ENCODE measurements at regions not wholly inside any gene's neighbourhood (a gene's known extent, or its start where the extent isn't known, plus 50 kb on each side); places are given as distances from the start of the nearest gene placed in this dataset.

DNA sequence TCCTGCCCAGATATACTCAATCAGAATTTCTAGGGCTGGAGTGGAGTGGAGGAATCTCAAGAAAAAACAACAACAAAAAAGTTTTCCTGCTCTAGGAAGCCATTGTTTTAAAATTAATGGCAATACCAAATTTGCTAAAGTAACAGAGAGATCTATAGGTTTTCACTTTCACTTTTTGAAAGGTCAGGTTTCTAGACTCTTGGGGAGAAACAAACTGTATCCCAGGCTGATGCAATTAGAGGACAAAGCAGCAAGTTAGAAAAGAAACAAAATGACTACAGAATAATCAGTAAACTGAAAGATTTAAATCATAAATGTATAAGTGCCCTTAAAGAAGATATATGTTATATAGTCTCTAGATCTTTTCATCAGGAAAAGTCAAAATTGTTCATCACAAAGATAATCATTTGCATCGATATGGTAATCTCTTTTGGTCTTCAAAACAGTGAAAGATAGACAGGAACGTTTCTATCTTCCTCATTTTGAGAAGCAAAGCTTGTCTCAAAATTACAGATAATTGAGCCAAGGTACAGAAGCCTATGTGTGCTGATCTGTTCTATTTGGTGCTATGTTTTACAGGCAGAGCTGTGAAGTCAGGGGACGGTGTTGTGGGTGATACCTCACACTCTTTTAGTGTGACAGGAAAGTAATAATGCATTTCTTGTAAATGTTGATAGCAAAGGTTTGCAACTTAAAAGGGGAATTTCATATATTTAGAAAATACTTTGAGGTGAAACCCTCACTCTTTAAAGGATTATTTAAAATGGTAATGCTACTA, 1746.6 kb upstream of the C9orf72 start:
- Histone ChIP-seq H3K9me3 (no peaks in the 10 kb centered on the region), H3K27me3 (no peaks in the 10 kb centered on the region), H3K36me3 (no peaks in the 10 kb centered on the region), H3K4me3 (no peak overlapping the region), H3K27ac (no peak overlapping the region), H3K4me1 (no peaks in the 10 kb centered on the region)
- WGBS (ENCODE audit: insufficient coverage, low coverage, low lambda C conversion rate, missing lambda C conversion rate): 34% methylated on average over 3 of the region's 3 CpGs
- ATAC-seq: no peak
- DNase-seq: no peak
- TF ChIP-seq CTCF (IDR thresholded peaks at IDR 0.05): no peak
- intact Hi-C loops (cut with DNase I): no loop called here

- TF ChIP-seq POLR2A (IDR thresholded peaks at IDR 0.05) (no peak), CTCF (IDR thresholded peaks at IDR 0.05) (no peak)
- WGBS (ENCODE audit: insufficient coverage, low coverage, low lambda C conversion rate, missing lambda C conversion rate): 52% methylated on average over 2 of the region's 2 CpGs
Observed at GRCh38 chr9:29322240-29322639, 1749.0 kb upstream of the C9orf72 start.

DNA sequence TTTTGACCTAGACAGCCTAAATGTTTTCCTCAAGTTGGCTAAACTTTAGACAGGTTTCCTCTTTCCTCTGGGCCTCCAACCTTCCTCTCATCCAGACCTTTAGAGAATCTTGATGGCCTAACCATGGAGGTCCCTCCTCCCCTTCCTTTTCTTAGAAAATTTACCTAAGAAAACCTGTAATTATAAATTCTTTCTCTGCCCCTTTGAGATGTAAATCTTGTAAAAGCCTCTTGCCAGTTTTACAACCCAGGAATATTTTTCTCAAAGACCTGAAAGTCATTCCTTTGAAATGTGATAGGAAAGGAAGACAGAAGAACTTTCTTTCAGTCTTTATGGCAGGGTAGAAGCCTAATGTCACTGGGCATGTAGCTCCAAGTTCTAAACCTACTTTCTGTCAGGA, 1752.6 kb upstream of the C9orf72 start:
- no peak for ATAC-seq
- intact Hi-C loops (cut with DNase I): no loop called here

More at GRCh38 chr9:29322240-29322639, 1749.0 kb upstream of the C9orf72 start:
- DNase-seq (no peak), ATAC-seq (no peak)
- H3K9me3 ChIP-seq: no peaks in the 10 kb centered on the region
- H3K4me1 ChIP-seq: no peaks in the 10 kb centered on the region
- H3K4me3 ChIP-seq: no peak overlapping the region
- H3K27ac ChIP-seq: no peak overlapping the region
- H3K27me3 ChIP-seq: no peaks in the 10 kb centered on the region
- H3K36me3 ChIP-seq: no peaks in the 10 kb centered on the region
- intact Hi-C loops (cut with DNase I): no loop called here

DNA sequence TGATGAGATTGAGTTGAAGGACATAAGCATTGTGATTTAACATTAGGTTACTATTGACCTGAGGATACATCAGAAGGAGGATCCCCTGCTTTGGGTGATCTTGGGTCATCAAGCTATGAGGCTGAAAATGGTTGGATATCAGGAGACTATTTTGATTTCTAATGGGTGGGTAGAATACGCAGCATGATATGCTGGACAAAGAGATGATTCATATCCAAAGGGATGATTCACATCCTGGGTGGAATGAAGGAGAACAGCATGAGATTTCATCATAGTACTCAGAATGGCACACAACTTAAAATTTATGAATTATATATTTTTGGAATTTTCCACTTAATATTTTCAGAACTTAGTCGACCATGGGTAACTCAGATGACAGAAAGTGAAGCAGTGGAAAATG, 1759.5 kb upstream of the C9orf72 start:
- WGBS (ENCODE audit: insufficient coverage, low coverage, low lambda C conversion rate, missing lambda C conversion rate): 52% methylated on average over 2 of the region's 2 CpGs
- intact Hi-C loops (cut with DNase I): no loop called here
- H3K4me1 ChIP-seq: no peaks in the 10 kb centered on the region
- H3K36me3 ChIP-seq: no peaks in the 10 kb centered on the region
- H3K27me3 ChIP-seq: no peaks in the 10 kb centered on the region
- no peak for ATAC-seq
- no peak overlapping the region for H3K27ac ChIP-seq
- H3K9me3 ChIP-seq: no peaks in the 10 kb centered on the region
- no peak overlapping the region for H3K4me3 ChIP-seq
- TF ChIP-seq CTCF (IDR thresholded peaks at IDR 0.05) (no peak), POLR2A (IDR thresholded peaks at IDR 0.05) (no peak)
- no peak for DNase-seq

More for the DNA sequence above, 1752.6 kb upstream of the C9orf72 start:
- TF ChIP-seq CTCF (IDR thresholded peaks at IDR 0.05): no peak
- no peak for TF ChIP-seq POLR2A (IDR thresholded peaks at IDR 0.05)
- H3K9me3 ChIP-seq: no peaks in the 10 kb centered on the region
- no peaks in the 10 kb centered on the region for H3K4me1 ChIP-seq
- no peak overlapping the region for H3K4me3 ChIP-seq
- DNase-seq: no peak
- no peaks in the 10 kb centered on the region for H3K27me3 ChIP-seq
- no peak overlapping the region for H3K27ac ChIP-seq
- no peaks in the 10 kb centered on the region for H3K36me3 ChIP-seq

DNA sequence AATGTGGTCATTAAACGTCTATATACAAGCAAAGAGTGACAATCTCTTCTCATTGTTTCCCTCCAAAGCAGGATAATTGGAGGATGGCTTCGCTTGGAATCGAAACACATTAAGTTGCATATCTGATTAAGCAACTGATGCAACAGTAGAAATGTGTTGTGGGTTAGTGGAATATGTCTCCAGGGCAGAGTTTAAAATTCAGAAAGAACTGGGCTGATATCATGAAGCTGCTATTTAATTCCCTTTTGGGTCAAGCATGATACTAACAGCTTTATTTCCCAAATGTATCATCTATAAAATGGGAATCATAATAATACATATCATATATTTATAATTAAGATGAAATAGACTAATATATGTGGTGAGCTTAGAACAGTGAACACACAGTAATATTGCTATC, 1763.0 kb upstream of the C9orf72 start:
- TF ChIP-seq POLR2A (IDR thresholded peaks at IDR 0.05) (no peak), CTCF (IDR thresholded peaks at IDR 0.05) (no peak)
- Histone ChIP-seq H3K4me3 (no peak overlapping the region), H3K4me1 (no peaks in the 10 kb centered on the region), H3K9me3 (no peaks in the 10 kb centered on the region), H3K27me3 (no peaks in the 10 kb centered on the region), H3K27ac (no peak overlapping the region), H3K36me3 (no peaks in the 10 kb centered on the region)
- DNase-seq: no peak
- no peak for ATAC-seq
- intact Hi-C loops (cut with DNase I): no loop called here
- 71% methylated on average over 3 of the region's 3 CpGs for WGBS (ENCODE audit: insufficient coverage, low coverage, low lambda C conversion rate, missing lambda C conversion rate)

Measured in right lobe of liver (tissue), 6 donors.